Neural crest cell (in vitro differentiated cells): ENCODE measurements at regions not wholly inside any gene's neighbourhood (a gene's known extent, or its start where the extent isn't known, plus 50 kb on each side); places are given as distances from the start of the nearest gene placed in this dataset.

ENCODE experiments used
- DNase-seq: peaks from one replicate; pipeline ENCODE4 v3.0.0; 2021; ENCODE audit warnings: low read depth, mixed read lengths, low spot score
- H3K27ac Mint-ChIP-seq: one replicate; pipeline ENCODE4 v1.8.0; 2021; ENCODE audit warnings: mild to moderate bottlenecking, mixed read lengths; ENCODE audit not compliant: unreplicated experiment
- H3K27me3 Mint-ChIP-seq: 2 replicates; pipeline ENCODE4 v1.8.0; 2021; ENCODE audit warnings: low read depth, mild to moderate bottlenecking, mixed read lengths
- H3K36me3 Mint-ChIP-seq: 2 replicates; pipeline ENCODE4 v1.8.0; 2021; ENCODE audit warnings: low read depth, mild to moderate bottlenecking, mixed read lengths
- H3K4me1 Mint-ChIP-seq: 2 replicates; pipeline ENCODE4 v1.8.0; 2021; ENCODE audit warnings: mixed read lengths
- H3K4me3 Mint-ChIP-seq: one replicate; pipeline ENCODE4 v1.8.0; 2021; ENCODE audit warnings: mild to moderate bottlenecking, mixed read lengths
- H3K9me3 Mint-ChIP-seq: 2 replicates; pipeline ENCODE4 v1.8.0; 2021; ENCODE audit warnings: mixed read lengths
- CTCF ChIP-seq: fragments of 200-600 bp; sonication (generic); conservative IDR thresholded peaks from 2 replicates; pipeline ENCODE4 v1.5.0; 2021; ENCODE audit warnings: antibody characterized with exemption, mild to moderate bottlenecking

GRCh38 chr18:30588673-30589164 lies 453.8 kb downstream of the DSC3 start:
- Mint-ChIP-seq H3K27ac (no peak overlapping the region), H3K9me3 (peaks cover 3% of the 10 kb centered on the region), H3K27me3 (no peaks in the 10 kb centered on the region), H3K36me3 (no peaks in the 10 kb centered on the region), H3K4me3 (no peak overlapping the region), H3K4me1 (no peaks in the 10 kb centered on the region)
- no peak for TF ChIP-seq CTCF
- no peak for DNase-seq

GRCh38 chr18:30583768-30584167 lies 458.8 kb downstream of the DSC3 start:
- no peaks in the 10 kb centered on the region for H3K4me1 Mint-ChIP-seq
- no peak overlapping the region for H3K4me3 Mint-ChIP-seq
- DNase-seq, result no peak
- no peaks in the 10 kb centered on the region for H3K36me3 Mint-ChIP-seq
- no peaks in the 10 kb centered on the region for H3K27me3 Mint-ChIP-seq
- H3K27ac Mint-ChIP-seq, result no peak overlapping the region
- no peaks in the 10 kb centered on the region for H3K9me3 Mint-ChIP-seq
- no peak for TF ChIP-seq CTCF

- Mint-ChIP-seq H3K27me3 (no peaks in the 10 kb centered on the region), H3K36me3 (no peaks in the 10 kb centered on the region), H3K4me1 (no peaks in the 10 kb centered on the region), H3K9me3 (no peaks in the 10 kb centered on the region), H3K27ac (no peak overlapping the region), H3K4me3 (no peak overlapping the region)
- no peak for TF ChIP-seq CTCF
- no peak for DNase-seq
Measured at GRCh38 chr18:30582078-30582477, 460.5 kb downstream of the DSC3 start.

GRCh38 chr18:30578707-30579106 lies 463.8 kb downstream of the DSC3 start:
- H3K4me3 Mint-ChIP-seq, result no peak overlapping the region
- no peak for TF ChIP-seq CTCF
- H3K27ac Mint-ChIP-seq, result no peak overlapping the region
- no peaks in the 10 kb centered on the region for H3K27me3 Mint-ChIP-seq
- DNase-seq, result no peak
- H3K9me3 Mint-ChIP-seq, result no peaks in the 10 kb centered on the region
- H3K36me3 Mint-ChIP-seq, result no peaks in the 10 kb centered on the region
- no peaks in the 10 kb centered on the region for H3K4me1 Mint-ChIP-seq

- Mint-ChIP-seq H3K27ac (no peak overlapping the region), H3K4me1 (no peaks in the 10 kb centered on the region), H3K4me3 (no peak overlapping the region), H3K36me3 (no peaks in the 10 kb centered on the region), H3K27me3 (no peaks in the 10 kb centered on the region), H3K9me3 (peaks cover 7% of the 10 kb centered on the region)
- no peak for DNase-seq
- TF ChIP-seq CTCF, result no peak
Measured at GRCh38 chr18:30572214-30572613, 470.3 kb downstream of the DSC3 start.

- no peak overlapping the region for H3K4me3 Mint-ChIP-seq
- DNase-seq, result no peak
- no peaks in the 10 kb centered on the region for H3K27me3 Mint-ChIP-seq
- H3K4me1 Mint-ChIP-seq, result no peaks in the 10 kb centered on the region
- H3K36me3 Mint-ChIP-seq, result no peaks in the 10 kb centered on the region
- no peak overlapping the region for H3K27ac Mint-ChIP-seq
- TF ChIP-seq CTCF, result no peak
- peaks cover 7% of the 10 kb centered on the region for H3K9me3 Mint-ChIP-seq
Measured at GRCh38 chr18:30568333-30568732, 474.2 kb downstream of the DSC3 start.
